ENCODE measurements at regions not wholly inside any gene's neighbourhood (a gene's known extent, or its start where the extent isn't known, plus 50 kb on each side); places are given as distances from the start of the nearest gene placed in this dataset.
"Not testable (repeated sequence)": the region's sequence is repeated elsewhere in the genome, so short reads cannot be mapped to it uniquely, and the experiment has no call there.

DNA sequence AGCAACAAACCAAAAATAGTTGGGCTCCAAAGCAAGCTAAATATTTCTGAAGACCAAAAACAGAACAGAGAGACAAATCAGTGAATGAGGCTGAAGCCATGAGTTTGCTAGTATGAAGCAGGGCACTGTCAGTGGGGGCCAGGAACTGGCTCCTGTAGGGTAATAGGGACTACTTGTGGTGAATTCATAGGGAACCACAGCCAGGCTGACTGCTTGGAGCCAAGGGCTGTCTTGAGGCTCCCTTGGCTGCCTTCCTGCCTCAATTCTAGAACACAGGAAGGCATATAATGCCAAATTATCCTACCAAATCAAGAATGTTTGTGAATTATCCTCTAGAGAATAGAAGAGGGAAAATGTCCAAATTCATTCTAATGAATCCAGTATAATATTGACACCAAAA, 406.0 kb downstream of the CCDC85A start:
- Histone ChIP-seq H3K36me3 (replicated peaks; ENCODE audit: insufficient read depth, low read length) (no peaks in the 10 kb centered on the region), H2AFZ (ENCODE audit: low read length) (no peak overlapping the region), H3K4me1 (ENCODE audit: low read length) (no peaks in the 10 kb centered on the region), H3K9me3 (replicated peaks; ENCODE audit: insufficient read depth, low read length) (no peaks in the 10 kb centered on the region), H3K9me2 (replicated peaks; ENCODE audit: insufficient read depth, low read length) (no peaks in the 10 kb centered on the region), H3K4me3 (ENCODE audit: low read length) (no peak overlapping the region), H3K4me2 (ENCODE audit: low read depth, low read length) (no peak overlapping the region), H3K79me2 (ENCODE audit: low read length) (no peaks in the 10 kb centered on the region), H3K27me3 (replicated peaks; ENCODE audit: insufficient read depth, low read length) (no peaks in the 10 kb centered on the region), H3K9ac (ENCODE audit: low read length) (no peak overlapping the region), H4K20me1 (ENCODE audit: insufficient read depth, low read length) (no peaks in the 10 kb centered on the region), H3F3A (ENCODE audit: insufficient read depth, low read length) (no peaks in the 10 kb centered on the region), H3K27ac (ENCODE audit: low read length) (no peak overlapping the region)
- no peak for DNase-seq
- no peak for TF ChIP-seq EZH2 (optimal IDR thresholded peaks at IDR 0.05; ENCODE audit: low read depth, low read length)

DNA sequence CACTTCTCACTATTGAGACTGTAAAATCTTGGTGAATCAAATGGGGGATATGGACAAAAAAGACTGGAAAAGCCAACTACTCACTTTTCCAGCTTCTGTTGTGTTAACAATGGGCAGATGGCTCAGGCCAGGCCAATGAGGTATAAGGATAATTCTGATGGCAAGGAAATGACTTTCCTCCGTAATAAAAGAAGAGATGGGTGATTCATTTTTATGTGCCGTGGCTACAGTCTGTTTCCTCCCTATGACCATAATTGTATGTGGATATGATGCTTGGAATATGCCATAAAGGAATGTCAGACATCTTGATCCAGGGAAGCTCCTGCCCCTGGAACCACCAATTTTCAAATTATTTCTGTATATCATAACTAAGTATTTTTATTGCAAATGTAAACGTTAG, 406.8 kb downstream of the CCDC85A start:
- DNase-seq = no peak

DNA sequence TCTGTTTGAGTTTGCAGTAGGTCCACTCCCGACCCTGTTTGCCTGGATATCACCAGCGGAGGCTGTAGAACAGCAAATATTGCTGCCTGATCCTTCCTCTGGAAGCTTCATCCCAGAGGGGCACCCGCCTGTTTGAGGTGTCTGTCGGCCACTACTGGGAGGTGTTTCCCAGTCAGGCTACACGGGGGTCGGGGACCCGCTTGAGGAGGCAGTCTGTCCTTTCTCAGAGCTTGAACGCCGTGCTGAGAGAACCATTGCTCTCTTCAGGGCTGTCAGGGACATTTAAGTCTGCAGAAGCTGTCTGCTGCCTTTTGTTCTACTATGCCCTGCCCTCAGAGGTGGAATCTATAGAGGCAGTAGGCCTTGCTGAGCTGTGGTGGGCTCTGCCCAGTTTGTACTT, 422.3 kb downstream of the CCDC85A start:
- H3K9me3 ChIP-seq (replicated peaks; ENCODE audit: insufficient read depth, low read length); H2AFZ ChIP-seq (ENCODE audit: low read length); H3K27me3 ChIP-seq (replicated peaks; ENCODE audit: insufficient read depth, low read length); H3K9ac ChIP-seq (ENCODE audit: low read length); H3K36me3 ChIP-seq (replicated peaks; ENCODE audit: insufficient read depth, low read length); H3K9me2 ChIP-seq (replicated peaks; ENCODE audit: insufficient read depth, low read length); H4K20me1 ChIP-seq (ENCODE audit: insufficient read depth, low read length); H3K4me3 ChIP-seq (ENCODE audit: low read length); H3K27ac ChIP-seq (ENCODE audit: low read length); DNase-seq; H3K79me2 ChIP-seq (ENCODE audit: low read length); H3F3A ChIP-seq (ENCODE audit: insufficient read depth, low read length); H3K4me1 ChIP-seq (ENCODE audit: low read length); H3K4me2 ChIP-seq (ENCODE audit: low read depth, low read length): not testable (repeated sequence)

More for the DNA sequence above, 406.8 kb downstream of the CCDC85A start:
- Histone ChIP-seq H3K9me3 (replicated peaks; ENCODE audit: insufficient read depth, low read length) (no peaks in the 10 kb centered on the region), H3F3A (ENCODE audit: insufficient read depth, low read length) (no peaks in the 10 kb centered on the region), H3K4me1 (ENCODE audit: low read length) (no peaks in the 10 kb centered on the region), H3K4me2 (ENCODE audit: low read depth, low read length) (no peak overlapping the region), H3K79me2 (ENCODE audit: low read length) (no peaks in the 10 kb centered on the region), H3K27me3 (replicated peaks; ENCODE audit: insufficient read depth, low read length) (no peaks in the 10 kb centered on the region), H3K36me3 (replicated peaks; ENCODE audit: insufficient read depth, low read length) (no peaks in the 10 kb centered on the region), H2AFZ (ENCODE audit: low read length) (no peak overlapping the region), H4K20me1 (ENCODE audit: insufficient read depth, low read length) (no peaks in the 10 kb centered on the region), H3K9me2 (replicated peaks; ENCODE audit: insufficient read depth, low read length) (no peaks in the 10 kb centered on the region), H3K9ac (ENCODE audit: low read length) (no peak overlapping the region), H3K4me3 (ENCODE audit: low read length) (no peak overlapping the region), H3K27ac (ENCODE audit: low read length) (no peak overlapping the region)
- TF ChIP-seq EZH2phosphoT487 (IDR thresholded peaks at IDR 0.05; ENCODE audit: low read length) (no peak), EZH2 (optimal IDR thresholded peaks at IDR 0.05; ENCODE audit: low read depth, low read length) (no peak)
- TF ChIP-seq, protein P1, sequence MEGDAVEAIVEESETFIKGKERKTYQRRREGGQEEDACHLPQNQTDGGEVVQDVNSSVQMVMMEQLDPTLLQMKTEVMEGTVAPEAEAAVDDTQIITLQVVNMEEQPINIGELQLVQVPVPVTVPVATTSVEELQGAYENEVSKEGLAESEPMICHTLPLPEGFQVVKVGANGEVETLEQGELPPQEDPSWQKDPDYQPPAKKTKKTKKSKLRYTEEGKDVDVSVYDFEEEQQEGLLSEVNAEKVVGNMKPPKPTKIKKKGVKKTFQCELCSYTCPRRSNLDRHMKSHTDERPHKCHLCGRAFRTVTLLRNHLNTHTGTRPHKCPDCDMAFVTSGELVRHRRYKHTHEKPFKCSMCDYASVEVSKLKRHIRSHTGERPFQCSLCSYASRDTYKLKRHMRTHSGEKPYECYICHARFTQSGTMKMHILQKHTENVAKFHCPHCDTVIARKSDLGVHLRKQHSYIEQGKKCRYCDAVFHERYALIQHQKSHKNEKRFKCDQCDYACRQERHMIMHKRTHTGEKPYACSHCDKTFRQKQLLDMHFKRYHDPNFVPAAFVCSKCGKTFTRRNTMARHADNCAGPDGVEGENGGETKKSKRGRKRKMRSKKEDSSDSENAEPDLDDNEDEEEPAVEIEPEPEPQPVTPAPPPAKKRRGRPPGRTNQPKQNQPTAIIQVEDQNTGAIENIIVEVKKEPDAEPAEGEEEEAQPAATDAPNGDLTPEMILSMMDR (IDR thresholded peaks at IDR 0.05; ENCODE audit: low read length) = no peak

DNA sequence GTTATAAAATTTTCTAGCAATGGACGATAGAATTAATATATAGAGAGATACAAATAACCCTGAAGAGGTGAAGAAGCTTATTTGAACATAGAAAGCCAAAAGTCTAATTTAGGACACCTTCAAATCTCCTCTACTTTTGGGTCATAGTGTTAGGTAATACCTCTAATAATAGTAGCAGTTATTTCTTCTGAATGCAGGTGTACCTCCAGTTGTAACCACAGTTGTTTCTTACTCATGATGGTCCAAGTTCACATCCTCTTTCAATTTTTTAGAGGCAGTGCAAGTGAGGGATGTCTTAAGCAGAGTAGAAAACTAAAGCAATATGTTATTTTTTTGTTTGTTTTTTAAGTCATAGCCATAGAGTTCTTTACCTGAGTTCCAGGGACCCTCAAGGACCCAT, 429.5 kb downstream of the CCDC85A start:
- Histone ChIP-seq H3K4me2 (ENCODE audit: low read depth, low read length) (no peak overlapping the region), H3K9me3 (replicated peaks; ENCODE audit: insufficient read depth, low read length) (no peaks in the 10 kb centered on the region), H3K36me3 (replicated peaks; ENCODE audit: insufficient read depth, low read length) (no peaks in the 10 kb centered on the region), H3K9ac (ENCODE audit: low read length) (no peak overlapping the region), H3K79me2 (ENCODE audit: low read length) (no peaks in the 10 kb centered on the region), H3K27me3 (replicated peaks; ENCODE audit: insufficient read depth, low read length) (no peaks in the 10 kb centered on the region), H3K9me2 (replicated peaks; ENCODE audit: insufficient read depth, low read length) (no peaks in the 10 kb centered on the region), H3K4me3 (ENCODE audit: low read length) (no peak overlapping the region), H2AFZ (ENCODE audit: low read length) (no peak overlapping the region), H4K20me1 (ENCODE audit: insufficient read depth, low read length) (no peaks in the 10 kb centered on the region), H3K4me1 (ENCODE audit: low read length) (no peaks in the 10 kb centered on the region), H3K27ac (ENCODE audit: low read length) (no peak overlapping the region), H3F3A (ENCODE audit: insufficient read depth, low read length) (no peaks in the 10 kb centered on the region)
- TF ChIP-seq EZH2 (optimal IDR thresholded peaks at IDR 0.05; ENCODE audit: low read depth, low read length) (no peak), EZH2phosphoT487 (IDR thresholded peaks at IDR 0.05; ENCODE audit: low read length) (no peak)
- TF ChIP-seq, protein P1 (IDR thresholded peaks at IDR 0.05; ENCODE audit: low read length) = no peak
- DNase-seq = peak; percentile 28
